ENCODE measurements at regions not wholly inside any gene's neighbourhood (a gene's known extent, or its start where the extent isn't known, plus 50 kb on each side); places are given as distances from the start of the nearest gene placed in this dataset.

DNA sequence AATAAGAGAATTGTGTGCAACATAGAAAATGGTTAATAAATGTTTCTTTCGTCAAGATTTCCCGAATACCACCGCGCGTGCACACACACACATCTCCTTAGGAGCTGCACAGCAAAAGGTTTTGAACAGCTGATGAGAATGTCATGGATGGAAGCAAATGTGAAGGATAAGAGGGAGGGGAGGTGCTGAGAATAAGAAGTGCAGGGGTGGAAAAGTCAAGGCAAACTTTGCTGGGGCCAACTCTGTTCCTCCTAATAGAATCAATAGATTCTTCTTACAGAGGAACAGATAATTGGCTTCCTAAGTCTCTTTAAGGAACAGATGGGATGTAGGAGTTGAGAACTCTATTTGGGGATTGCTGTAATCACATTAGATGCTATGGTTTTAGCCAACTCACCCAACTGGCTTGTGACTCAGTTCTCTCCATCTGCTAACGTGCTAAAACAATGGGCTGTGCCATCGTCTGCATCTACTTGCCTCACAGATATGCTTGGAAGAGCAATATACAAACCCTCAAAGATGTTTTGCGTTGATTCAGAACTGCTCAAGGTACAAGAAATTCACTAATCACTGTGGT lies 408.2 kb upstream of the CELF2 start:
- POLR2A ChIA-PET: no interaction called here
- H3K27me3 Mint-ChIP-seq: peaks cover 5% of the 10 kb centered on the region
- no peak for TF ChIP-seq CTCF (IDR thresholded peaks at IDR 0.05)

DNA sequence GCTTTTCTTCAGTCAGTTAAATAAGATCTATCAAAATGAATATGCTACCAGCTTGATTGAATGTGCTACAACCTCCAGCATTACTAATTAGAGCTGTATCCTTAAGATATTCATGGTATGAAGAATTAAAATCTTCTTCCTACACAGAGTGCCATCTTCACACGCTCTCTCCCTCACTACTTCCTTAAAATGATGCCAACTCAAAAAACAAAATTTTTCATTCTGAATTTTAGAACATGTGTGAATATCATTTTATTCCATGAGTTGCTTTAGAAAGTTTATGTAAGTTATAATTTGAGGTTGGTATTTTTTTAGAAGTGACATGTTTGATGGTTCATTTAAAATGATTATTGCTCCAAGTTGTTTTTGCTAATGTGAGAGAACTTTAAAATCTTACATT lies 407.5 kb upstream of the CELF2 start:
- Mint-ChIP-seq H3K4me3 (no peak overlapping the region), H3K4me1 (ENCODE audit: low read depth) (no peaks in the 10 kb centered on the region), H3K9me3 (no peaks in the 10 kb centered on the region), H3K36me3 (ENCODE audit: low read depth) (no peaks in the 10 kb centered on the region), H3K27ac (no peak overlapping the region), H3K27me3 (peaks cover 5% of the 10 kb centered on the region)
- no peak for TF ChIP-seq CTCF (IDR thresholded peaks at IDR 0.05)
- intact Hi-C loops (cut with DNase I, micrococcal nuclease): no loop called here
- Histone ChIP-seq H3K27me3 (ENCODE audit: control insufficient read depth in 1 of 2, insufficient read depth in 2 of 2, low read length in 2 of 2) (no peaks in the 10 kb centered on the region), H3K4me3 (ENCODE audit: low read length) (no peak overlapping the region), H3K36me3 (ENCODE audit: insufficient read depth, low read length) (no peaks in the 10 kb centered on the region), H3K4me1 (ENCODE audit: insufficient read depth, low read length) (no peaks in the 10 kb centered on the region), H3K9me3 (ENCODE audit: control insufficient read depth in 1 of 2, insufficient read depth in 1 of 2, low read length in 2 of 2) (no peaks in the 10 kb centered on the region), H3K27ac (ENCODE audit: low read depth in 1 of 2, low read length in 2 of 2) (no peak overlapping the region)
- no peak for DNase-seq
- ChIA-PET POLR2A (no interaction called here), CTCF (no interaction called here)
- ATAC-seq (ENCODE audit: poor library complexity): no peak

More for the DNA sequence above, 408.2 kb upstream of the CELF2 start:
- no peaks in the 10 kb centered on the region for H3K9me3 Mint-ChIP-seq
- DNase-seq (no peak), ATAC-seq (ENCODE audit: poor library complexity) (no peak)
- CTCF ChIA-PET: no interaction called here
- Histone ChIP-seq H3K4me3 (ENCODE audit: low read length) (no peak overlapping the region), H3K36me3 (ENCODE audit: insufficient read depth, low read length) (no peaks in the 10 kb centered on the region), H3K9me3 (ENCODE audit: control insufficient read depth in 1 of 2, insufficient read depth in 1 of 2, low read length in 2 of 2) (no peaks in the 10 kb centered on the region), H3K27me3 (ENCODE audit: control insufficient read depth in 1 of 2, insufficient read depth in 2 of 2, low read length in 2 of 2) (no peaks in the 10 kb centered on the region), H3K4me1 (ENCODE audit: insufficient read depth, low read length) (no peaks in the 10 kb centered on the region), H3K27ac (ENCODE audit: low read depth in 1 of 2, low read length in 2 of 2) (no peak overlapping the region)
- intact Hi-C loops (cut with DNase I, micrococcal nuclease): no loop called here
- H3K36me3 Mint-ChIP-seq (ENCODE audit: low read depth): no peaks in the 10 kb centered on the region
- H3K4me1 Mint-ChIP-seq (ENCODE audit: low read depth): no peaks in the 10 kb centered on the region
- H3K4me3 Mint-ChIP-seq: no peak overlapping the region
- no peak overlapping the region for H3K27ac Mint-ChIP-seq

- H3K4me3 ChIP-seq (ENCODE audit: low read length): no peak overlapping the region
- intact Hi-C loops (cut with DNase I, micrococcal nuclease): no loop called here
- Mint-ChIP-seq H3K4me1 (ENCODE audit: low read depth) (no peaks in the 10 kb centered on the region), H3K4me3 (no peak overlapping the region), H3K27ac (no peak overlapping the region), H3K27me3 (peaks cover 9% of the 10 kb centered on the region), H3K9me3 (no peaks in the 10 kb centered on the region), H3K36me3 (ENCODE audit: low read depth) (no peaks in the 10 kb centered on the region)
- no peak for DNase-seq
- ChIA-PET CTCF (no interaction called here), POLR2A (no interaction called here)
- no peak for TF ChIP-seq CTCF (IDR thresholded peaks at IDR 0.05)
- no peak overlapping the region for H3K27ac ChIP-seq (ENCODE audit: low read depth in 1 of 2, low read length in 2 of 2)
- no peaks in the 10 kb centered on the region for H3K36me3 ChIP-seq (ENCODE audit: insufficient read depth, low read length)
- H3K4me1 ChIP-seq (ENCODE audit: insufficient read depth, low read length): no peaks in the 10 kb centered on the region
- no peak for ATAC-seq (ENCODE audit: poor library complexity)
- H3K27me3 ChIP-seq (ENCODE audit: control insufficient read depth in 1 of 2, insufficient read depth in 2 of 2, low read length in 2 of 2): no peaks in the 10 kb centered on the region
- H3K9me3 ChIP-seq (ENCODE audit: control insufficient read depth in 1 of 2, insufficient read depth in 1 of 2, low read length in 2 of 2): no peaks in the 10 kb centered on the region
Measured at GRCh38 chr10:10612151-10612550, 405.5 kb upstream of the CELF2 start.

All from CD4-positive, alpha-beta T cell (primary cell).